ENCODE measurements at regions not wholly inside any gene's neighbourhood (a gene's known extent, or its start where the extent isn't known, plus 50 kb on each side); places are given as distances from the start of the nearest gene placed in this dataset.

GRCh38 chr10:21161090-21161625 is 264.0 kb upstream of the NEBL start:
- no peak overlapping the region for H3K27ac ChIP-seq (ENCODE audit: low read depth, low read length)
- no peaks in the 10 kb centered on the region for H3K9me3 ChIP-seq (ENCODE audit: control insufficient read depth, insufficient read depth, low read length)
- no peak overlapping the region for H3K4me3 ChIP-seq (ENCODE audit: low read depth, low read length)
- no peaks in the 10 kb centered on the region for H3K27me3 ChIP-seq (ENCODE audit: control insufficient read depth, insufficient read depth, low read length)
- TF ChIP-seq, protein P1, sequence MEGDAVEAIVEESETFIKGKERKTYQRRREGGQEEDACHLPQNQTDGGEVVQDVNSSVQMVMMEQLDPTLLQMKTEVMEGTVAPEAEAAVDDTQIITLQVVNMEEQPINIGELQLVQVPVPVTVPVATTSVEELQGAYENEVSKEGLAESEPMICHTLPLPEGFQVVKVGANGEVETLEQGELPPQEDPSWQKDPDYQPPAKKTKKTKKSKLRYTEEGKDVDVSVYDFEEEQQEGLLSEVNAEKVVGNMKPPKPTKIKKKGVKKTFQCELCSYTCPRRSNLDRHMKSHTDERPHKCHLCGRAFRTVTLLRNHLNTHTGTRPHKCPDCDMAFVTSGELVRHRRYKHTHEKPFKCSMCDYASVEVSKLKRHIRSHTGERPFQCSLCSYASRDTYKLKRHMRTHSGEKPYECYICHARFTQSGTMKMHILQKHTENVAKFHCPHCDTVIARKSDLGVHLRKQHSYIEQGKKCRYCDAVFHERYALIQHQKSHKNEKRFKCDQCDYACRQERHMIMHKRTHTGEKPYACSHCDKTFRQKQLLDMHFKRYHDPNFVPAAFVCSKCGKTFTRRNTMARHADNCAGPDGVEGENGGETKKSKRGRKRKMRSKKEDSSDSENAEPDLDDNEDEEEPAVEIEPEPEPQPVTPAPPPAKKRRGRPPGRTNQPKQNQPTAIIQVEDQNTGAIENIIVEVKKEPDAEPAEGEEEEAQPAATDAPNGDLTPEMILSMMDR (IDR thresholded peaks at IDR 0.05; ENCODE audit: low read depth, low read length): no peak
- no peak for DNase-seq (ENCODE audit: low read depth, low spot score)
- ChIA-PET POLR2A (no interaction called here), CTCF (no interaction called here)

DNA sequence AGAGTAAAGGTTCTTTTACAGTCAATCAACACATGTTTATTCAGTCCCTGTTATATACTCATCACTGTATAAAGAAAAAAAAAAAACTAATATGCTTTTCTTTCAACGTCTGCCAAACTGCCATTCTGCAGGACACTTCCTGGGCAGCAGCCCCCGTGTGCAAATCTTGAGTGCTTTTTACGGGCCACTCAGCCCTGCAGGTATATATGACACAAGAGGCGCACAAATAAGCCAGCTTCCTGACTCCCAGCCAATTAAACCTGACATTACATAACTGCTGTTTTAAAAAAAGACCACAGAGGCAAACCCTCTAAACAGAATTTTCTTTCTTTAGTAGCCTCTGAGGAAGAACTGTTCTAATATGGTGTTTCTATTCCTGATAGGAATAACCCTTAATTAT is 263.0 kb upstream of the NEBL start:
- ChIA-PET POLR2A (no interaction called here), CTCF (no interaction called here)
- TF ChIP-seq, protein P1 (IDR thresholded peaks at IDR 0.05; ENCODE audit: low read depth, low read length): no peak

DNA sequence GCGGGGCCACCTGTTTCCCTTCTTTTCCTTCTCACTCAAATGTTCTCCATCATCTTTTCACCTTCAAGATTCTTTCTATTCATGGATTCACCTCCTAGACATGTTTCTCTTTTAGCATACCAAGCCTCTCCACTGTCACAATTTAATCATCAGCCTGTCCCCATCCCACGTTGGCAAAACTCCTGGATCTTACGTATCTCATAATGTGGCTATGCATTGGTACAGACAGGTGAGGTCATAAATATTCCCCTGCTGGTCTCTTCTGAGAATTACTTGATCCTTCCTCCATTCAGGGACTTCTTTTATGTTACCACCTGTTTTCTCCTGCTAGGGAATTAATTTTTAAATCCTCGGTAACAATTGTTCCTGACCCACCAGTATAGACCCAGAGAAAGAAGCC is 262.6 kb upstream of the NEBL start:
- TF ChIP-seq, protein P1 (IDR thresholded peaks at IDR 0.05; ENCODE audit: low read depth, low read length): no peak
- ChIA-PET POLR2A (no interaction called here), CTCF (no interaction called here)
- Histone ChIP-seq H3K4me3 (ENCODE audit: low read depth, low read length) (no peak overlapping the region), H3K27ac (ENCODE audit: low read depth, low read length) (no peak overlapping the region), H3K27me3 (ENCODE audit: control insufficient read depth, insufficient read depth, low read length) (no peaks in the 10 kb centered on the region), H3K9me3 (ENCODE audit: control insufficient read depth, insufficient read depth, low read length) (no peaks in the 10 kb centered on the region)
- DNase-seq (ENCODE audit: low read depth, low spot score): no peak

More for the DNA sequence above, 263.0 kb upstream of the NEBL start:
- no peak for DNase-seq (ENCODE audit: low read depth, low spot score)
- Histone ChIP-seq H3K9me3 (ENCODE audit: control insufficient read depth, insufficient read depth, low read length) (no peaks in the 10 kb centered on the region), H3K27me3 (ENCODE audit: control insufficient read depth, insufficient read depth, low read length) (no peaks in the 10 kb centered on the region), H3K4me3 (ENCODE audit: low read depth, low read length) (no peak overlapping the region), H3K27ac (ENCODE audit: low read depth, low read length) (no peak overlapping the region)

- ChIA-PET CTCF (no interaction called here), POLR2A (no interaction called here)
- DNase-seq (ENCODE audit: low read depth, low spot score): no peak
These were observed 261.2 kb upstream of the NEBL start for GRCh38 chr10:21158301-21158700.

GRCh38 chr10:21157664-21158063 is 260.6 kb upstream of the NEBL start:
- H3K4me3 ChIP-seq (ENCODE audit: low read depth, low read length): no peak overlapping the region
- no peak for DNase-seq (ENCODE audit: low read depth, low spot score)
- ChIA-PET CTCF (no interaction called here), POLR2A (no interaction called here)
- no peaks in the 10 kb centered on the region for H3K9me3 ChIP-seq (ENCODE audit: control insufficient read depth, insufficient read depth, low read length)
- no peak overlapping the region for H3K27ac ChIP-seq (ENCODE audit: low read depth, low read length)
- H3K27me3 ChIP-seq (ENCODE audit: control insufficient read depth, insufficient read depth, low read length): no peaks in the 10 kb centered on the region
- TF ChIP-seq, protein P1 (IDR thresholded peaks at IDR 0.05; ENCODE audit: low read depth, low read length): no peak

More at GRCh38 chr10:21158301-21158700, 261.2 kb upstream of the NEBL start:
- no peak overlapping the region for H3K27ac ChIP-seq (ENCODE audit: low read depth, low read length)
- H3K4me3 ChIP-seq (ENCODE audit: low read depth, low read length): no peak overlapping the region
- H3K27me3 ChIP-seq (ENCODE audit: control insufficient read depth, insufficient read depth, low read length): no peaks in the 10 kb centered on the region
- no peaks in the 10 kb centered on the region for H3K9me3 ChIP-seq (ENCODE audit: control insufficient read depth, insufficient read depth, low read length)
- TF ChIP-seq, protein P1 (IDR thresholded peaks at IDR 0.05; ENCODE audit: low read depth, low read length): no peak

Measured in AG04450 (cell line).